SKM-1 treated with dmso at 0.1 percent for 144 hours (cell line): ENCODE measurements at regions not wholly inside any gene's neighbourhood (a gene's known extent, or its start where the extent isn't known, plus 50 kb on each side); places are given as distances from the start of the nearest gene placed in this dataset.
"Not testable (repeated sequence)": the region's sequence is repeated elsewhere in the genome, so short reads cannot be mapped to it uniquely, and the experiment has no call there.

Experiments used
- DNase-seq: peaks from one replicate; lab custom pipeline; 2025; ENCODE audit not compliant: unreplicated experiment; lab: John Stamatoyannopoulos, UW

GRCh38 chr7:110412614-110413013 is 678.3 kb upstream of the LRRN3 start:
- DNase-seq = no peak

- no peak for DNase-seq
These were observed 677.9 kb upstream of the LRRN3 start for GRCh38 chr7:110413038-110413437.

GRCh38 chr7:110417611-110418010 is 673.3 kb upstream of the LRRN3 start:
- no peak for DNase-seq

GRCh38 chr7:110418659-110419280 is 672.2 kb upstream of the LRRN3 start:
- no peak for DNase-seq

GRCh38 chr7:110420788-110421187 is 670.1 kb upstream of the LRRN3 start:
- DNase-seq = no peak

- DNase-seq = no peak
These were observed 669.3 kb upstream of the LRRN3 start for GRCh38 chr7:110421490-110422241.

- no peak for DNase-seq
These were observed 658.8 kb upstream of the LRRN3 start for GRCh38 chr7:110432061-110432553.

GRCh38 chr7:110438926-110439325 is 652.0 kb upstream of the LRRN3 start:
- DNase-seq = not testable (repeated sequence)

- peak; percentile 50 for DNase-seq
These were observed 648.5 kb upstream of the LRRN3 start for GRCh38 chr7:110442381-110442837.

- no peak for DNase-seq
These were observed 644.3 kb upstream of the LRRN3 start for GRCh38 chr7:110446658-110447057.

GRCh38 chr7:110448918-110449317 is 642.0 kb upstream of the LRRN3 start:
- DNase-seq = no peak

GRCh38 chr7:110454713-110455112 is 636.2 kb upstream of the LRRN3 start:
- no peak for DNase-seq

- no peak for DNase-seq
These were observed 629.3 kb upstream of the LRRN3 start for GRCh38 chr7:110461621-110462020.

- no peak for DNase-seq
These were observed 620.5 kb upstream of the LRRN3 start for GRCh38 chr7:110470420-110470819.

GRCh38 chr7:110472419-110472818 is 618.5 kb upstream of the LRRN3 start:
- not testable (repeated sequence) for DNase-seq

GRCh38 chr7:110480964-110481363 is 610.0 kb upstream of the LRRN3 start:
- no peak for DNase-seq

- DNase-seq = no peak
These were observed 607.4 kb upstream of the LRRN3 start for GRCh38 chr7:110483553-110483952.

GRCh38 chr7:110484356-110484755 is 606.6 kb upstream of the LRRN3 start:
- DNase-seq = no peak

- no peak for DNase-seq
These were observed 604.4 kb upstream of the LRRN3 start for GRCh38 chr7:110486549-110486948.

GRCh38 chr7:110502888-110503465 is 588.0 kb upstream of the LRRN3 start:
- DNase-seq = no peak

GRCh38 chr7:110507369-110507768 is 583.6 kb upstream of the LRRN3 start:
- no peak for DNase-seq

- DNase-seq = no peak
These were observed 583.1 kb upstream of the LRRN3 start for GRCh38 chr7:110507832-110508231.
